ENCODE measurements at regions not wholly inside any gene's neighbourhood (a gene's known extent, or its start where the extent isn't known, plus 50 kb on each side); places are given as distances from the start of the nearest gene placed in this dataset.

DNA sequence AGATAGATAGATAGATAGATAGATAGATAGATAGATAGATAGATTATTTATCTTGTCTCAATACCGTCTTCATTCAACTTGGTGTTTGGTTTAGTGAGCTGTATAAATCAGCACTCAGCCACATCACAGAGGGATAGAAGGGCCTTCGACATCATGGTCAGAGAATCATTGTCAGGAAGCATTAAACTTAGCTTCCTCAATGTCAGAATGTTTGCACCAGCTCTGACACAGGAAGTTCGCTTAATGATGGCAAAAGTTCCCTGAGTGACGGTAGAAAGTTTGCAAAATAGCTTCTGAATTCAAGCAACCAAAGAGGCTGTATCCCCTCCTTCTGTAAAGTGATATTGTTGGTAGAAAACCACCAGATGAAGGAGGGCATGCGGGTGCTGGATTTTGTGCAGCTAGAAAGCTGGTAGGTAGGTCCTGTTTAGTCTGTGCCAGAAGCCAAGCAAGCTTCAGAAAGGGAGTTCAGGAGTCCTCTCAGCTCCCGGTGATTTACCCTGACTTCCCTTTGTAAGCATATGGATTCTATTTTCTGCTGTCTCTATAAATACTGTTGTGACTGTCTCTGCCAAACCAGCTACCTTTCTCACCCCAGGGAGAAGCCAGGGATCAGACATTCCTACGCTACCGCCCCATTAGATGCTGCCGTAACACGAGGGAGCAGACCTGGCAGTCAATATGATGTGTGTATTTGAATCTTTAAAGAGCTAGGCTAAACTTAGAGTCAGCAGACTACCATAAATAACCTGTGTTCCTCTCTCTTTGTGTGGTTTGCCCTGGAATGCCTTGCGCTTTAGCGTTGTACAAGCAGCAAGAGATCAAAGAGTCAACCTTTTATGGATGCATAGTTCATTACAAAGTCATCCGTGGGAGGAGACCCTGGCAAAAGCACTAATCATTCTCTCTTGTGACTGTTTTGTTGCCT lies 200.5 kb upstream of the KIAA1217 start:
- no peak overlapping the region for H3K4me3 ChIP-seq (ENCODE audit: low read depth, low read length)
- H3K9me3 ChIP-seq (ENCODE audit: control insufficient read depth, insufficient read depth, low read length), result no peaks in the 10 kb centered on the region
- no peak for DNase-seq (ENCODE audit: low read depth, low spot score)
- no peak overlapping the region for H3K27ac ChIP-seq (ENCODE audit: low read depth, low read length)
- ChIA-PET POLR2A (no interaction called here), CTCF (interaction anchor here (2.6 kb wide), 1 partner anchor 14 kb away, joined by 16 read pairs; no protein-coding TSS in a partner anchor)
- no peaks in the 10 kb centered on the region for H3K27me3 ChIP-seq (ENCODE audit: control insufficient read depth, insufficient read depth, low read length)
- TF ChIP-seq CTCF (IDR thresholded peaks at IDR 0.05; ENCODE audit: low read depth, low read length), result no peak

GRCh38 chr10:24009115-24009514 lies 199.8 kb upstream of the KIAA1217 start:
- H3K27ac ChIP-seq (ENCODE audit: low read depth, low read length), result no peak overlapping the region
- H3K27me3 ChIP-seq (ENCODE audit: control insufficient read depth, insufficient read depth, low read length), result no peaks in the 10 kb centered on the region
- TF ChIP-seq CTCF (IDR thresholded peaks at IDR 0.05; ENCODE audit: low read depth, low read length), result no peak
- no peaks in the 10 kb centered on the region for H3K9me3 ChIP-seq (ENCODE audit: control insufficient read depth, insufficient read depth, low read length)
- ChIA-PET CTCF (interaction anchor here (2.6 kb wide), 1 partner anchor 15 kb away, joined by 16 read pairs; no protein-coding TSS in a partner anchor), POLR2A (no interaction called here)
- H3K4me3 ChIP-seq (ENCODE audit: low read depth, low read length), result no peak overlapping the region
- no peak for DNase-seq (ENCODE audit: low read depth, low spot score)

GRCh38 chr10:24009736-24010135 lies 199.2 kb upstream of the KIAA1217 start:
- H3K4me3 ChIP-seq (ENCODE audit: low read depth, low read length), result no peak overlapping the region
- H3K27ac ChIP-seq (ENCODE audit: low read depth, low read length), result no peak overlapping the region
- TF ChIP-seq CTCF (IDR thresholded peaks at IDR 0.05; ENCODE audit: low read depth, low read length), result no peak
- no peaks in the 10 kb centered on the region for H3K9me3 ChIP-seq (ENCODE audit: control insufficient read depth, insufficient read depth, low read length)
- no peaks in the 10 kb centered on the region for H3K27me3 ChIP-seq (ENCODE audit: control insufficient read depth, insufficient read depth, low read length)
- ChIA-PET POLR2A (no interaction called here), CTCF (interaction anchor here (0.6 to 2.6 kb wide), 2 partner anchors 16 to 377 kb away, joined by 3 to 16 read pairs; no protein-coding TSS in a partner anchor)
- no peak for DNase-seq (ENCODE audit: low read depth, low spot score)

- H3K27ac ChIP-seq (ENCODE audit: low read depth, low read length), result no peak overlapping the region
- no peak for DNase-seq (ENCODE audit: low read depth, low spot score)
- CTCF ChIA-PET, result interaction anchor here (1.2 kb wide), 1 partner anchor 547 kb away, joined by 4 read pairs; no protein-coding TSS in a partner anchor
- no peaks in the 10 kb centered on the region for H3K27me3 ChIP-seq (ENCODE audit: control insufficient read depth, insufficient read depth, low read length)
- no peaks in the 10 kb centered on the region for H3K9me3 ChIP-seq (ENCODE audit: control insufficient read depth, insufficient read depth, low read length)
- H3K4me3 ChIP-seq (ENCODE audit: low read depth, low read length), result no peak overlapping the region
- POLR2A ChIA-PET, result no interaction called here
- no peak for TF ChIP-seq CTCF (IDR thresholded peaks at IDR 0.05; ENCODE audit: low read depth, low read length)
Measured at GRCh38 chr10:24010436-24010970, 198.4 kb upstream of the KIAA1217 start.

- DNase-seq (ENCODE audit: low read depth, low spot score), result no peak
- H3K9me3 ChIP-seq (ENCODE audit: control insufficient read depth, insufficient read depth, low read length), result no peaks in the 10 kb centered on the region
- POLR2A ChIA-PET, result no interaction called here
- no peak overlapping the region for H3K4me3 ChIP-seq (ENCODE audit: low read depth, low read length)
- no peak overlapping the region for H3K27ac ChIP-seq (ENCODE audit: low read depth, low read length)
- CTCF ChIA-PET, result no interaction called here
- H3K27me3 ChIP-seq (ENCODE audit: control insufficient read depth, insufficient read depth, low read length), result no peaks in the 10 kb centered on the region
- no peak for TF ChIP-seq CTCF (IDR thresholded peaks at IDR 0.05; ENCODE audit: low read depth, low read length)
Measured at GRCh38 chr10:24012249-24012803, 196.6 kb upstream of the KIAA1217 start.
